Hepatocyte (in vitro differentiated cells): ENCODE measurements at regions not wholly inside any gene's neighbourhood (a gene's known extent, or its start where the extent isn't known, plus 50 kb on each side); places are given as distances from the start of the nearest gene placed in this dataset.

Source experiments
- EZH2 ChIP-seq: fragments of 200-600 bp; sonication (generic); IDR thresholded peaks from 2 replicates; pipeline ENCODE4 v1.6.1; 2016; ENCODE audit warnings: antibody characterized with exemption, mild to moderate bottlenecking, borderline replicate concordance
- TF ChIP-seq, protein P1 (sequence below): fragments of 200-600 bp; sonication (generic); IDR thresholded peaks from 2 replicates; pipeline ENCODE4 v1.5.1; 2016; ENCODE audit warnings: antibody characterized with exemption, mild to moderate bottlenecking; ENCODE audit not compliant: poor library complexity

DNA sequence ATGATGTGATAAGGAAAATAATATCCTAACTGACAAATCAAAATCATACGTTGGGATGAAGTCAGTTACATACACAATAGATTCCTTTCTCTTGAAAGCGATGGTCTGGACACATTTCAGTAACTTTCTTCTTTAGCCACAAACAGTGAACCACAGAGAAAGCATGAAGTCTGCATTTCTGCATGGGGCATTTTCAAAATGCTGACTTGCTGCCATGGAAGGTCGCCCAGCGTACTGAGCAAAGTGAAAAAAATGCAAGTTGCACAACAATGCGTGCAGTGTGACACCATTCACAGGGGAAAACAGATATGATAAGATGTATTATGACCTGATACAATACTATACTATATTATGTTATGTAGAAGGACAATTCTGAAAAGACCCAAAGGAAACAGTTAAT is 146.3 kb downstream of the SNX18 start:
- TF ChIP-seq, protein P1, sequence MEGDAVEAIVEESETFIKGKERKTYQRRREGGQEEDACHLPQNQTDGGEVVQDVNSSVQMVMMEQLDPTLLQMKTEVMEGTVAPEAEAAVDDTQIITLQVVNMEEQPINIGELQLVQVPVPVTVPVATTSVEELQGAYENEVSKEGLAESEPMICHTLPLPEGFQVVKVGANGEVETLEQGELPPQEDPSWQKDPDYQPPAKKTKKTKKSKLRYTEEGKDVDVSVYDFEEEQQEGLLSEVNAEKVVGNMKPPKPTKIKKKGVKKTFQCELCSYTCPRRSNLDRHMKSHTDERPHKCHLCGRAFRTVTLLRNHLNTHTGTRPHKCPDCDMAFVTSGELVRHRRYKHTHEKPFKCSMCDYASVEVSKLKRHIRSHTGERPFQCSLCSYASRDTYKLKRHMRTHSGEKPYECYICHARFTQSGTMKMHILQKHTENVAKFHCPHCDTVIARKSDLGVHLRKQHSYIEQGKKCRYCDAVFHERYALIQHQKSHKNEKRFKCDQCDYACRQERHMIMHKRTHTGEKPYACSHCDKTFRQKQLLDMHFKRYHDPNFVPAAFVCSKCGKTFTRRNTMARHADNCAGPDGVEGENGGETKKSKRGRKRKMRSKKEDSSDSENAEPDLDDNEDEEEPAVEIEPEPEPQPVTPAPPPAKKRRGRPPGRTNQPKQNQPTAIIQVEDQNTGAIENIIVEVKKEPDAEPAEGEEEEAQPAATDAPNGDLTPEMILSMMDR, result no peak
- no peak for TF ChIP-seq EZH2
